OCI-LY3 (cell line): ENCODE measurements at regions not wholly inside any gene's neighbourhood (a gene's known extent, or its start where the extent isn't known, plus 50 kb on each side); places are given as distances from the start of the nearest gene placed in this dataset.

Source experiments
- H2AFZ ChIP-seq: fragments of 200-600, 300-600 bp; shearing (Covaris generic); 2 replicates; pipeline ENCODE4 v1.6.0; 2014; ENCODE audit warnings: antibody characterized with exemption, low read depth, low read length
- H3K27ac ChIP-seq: fragments of 200-600, 300-600 bp; sonication (generic); 2 replicates; pipeline ENCODE4 v1.5.1; 2014; ENCODE audit warnings: mild to moderate bottlenecking, low read length, moderate library complexity, mixed read lengths
- H3K27me3 ChIP-seq: fragments of 200-600, 300-600 bp; sonication (generic); 2 replicates; pipeline ENCODE4 v1.6.1; 2014; ENCODE audit warnings: low read depth, low read length, mixed read lengths
- H3K36me3 ChIP-seq: fragments of 200-600, 300-600 bp; sonication (generic); replicated peaks from 2 replicates; pipeline ENCODE3; 2014; ENCODE audit warnings: low read depth, low read length, mixed read lengths
- H3K4me1 ChIP-seq: fragments of 300-600, 200-600 bp; sonication (generic); 2 replicates; pipeline ENCODE4 v1.6.1; 2014; ENCODE audit warnings: low read length, mixed read lengths
- H3K4me2 ChIP-seq: fragments of 200-600, 300-600 bp; sonication (generic); 2 replicates; pipeline ENCODE4 v1.6.1; 2014; ENCODE audit warnings: low read length, mixed read lengths
- H3K4me3 ChIP-seq: fragments of 300-600, 200-600 bp; sonication (generic); 2 replicates; pipeline ENCODE4 v1.5.1; 2014; ENCODE audit warnings: antibody characterized with exemption, mild to moderate bottlenecking, low read length, moderate library complexity
- H3K79me2 ChIP-seq: fragments of 300-600, 200-600 bp; shearing (Covaris generic); 2 replicates; pipeline ENCODE4 v1.6.1; 2014; ENCODE audit warnings: mild to moderate bottlenecking, low read length, mixed read lengths
- H3K9ac ChIP-seq: fragments of 300-600, 200-600 bp; shearing (Covaris generic); 2 replicates; pipeline ENCODE4 v1.6.0; 2014; ENCODE audit warnings: mild to moderate bottlenecking, low read length, moderate library complexity
- H3K9me3 ChIP-seq: fragments of 200-600, 300-600 bp; shearing (Covaris generic); 2 replicates; pipeline ENCODE4 v1.6.1; 2014; ENCODE audit warnings: low read length, mixed read lengths; ENCODE audit not compliant: insufficient read depth
- H4K20me1 ChIP-seq: fragments of 200-600, 300-600 bp; sonication (generic); 2 replicates; pipeline ENCODE4 v1.6.1; 2016; ENCODE audit warnings: low read length, mixed read lengths; ENCODE audit not compliant: insufficient read depth
- CTCF ChIP-seq: fragments of 200-600, 300-600 bp; sonication (generic); IDR thresholded peaks from 2 replicates; pipeline ENCODE4 v1.5.1; 2014; ENCODE audit warnings: antibody characterized with exemption, low read length, low read depth
- EZH2phosphoT487 ChIP-seq: fragments of 200-600 bp; shearing (Covaris generic); IDR thresholded peaks from 2 replicates; pipeline ENCODE4 v1.6.1; 2018; ENCODE audit warnings: antibody characterized with exemption, mixed run types, low read depth

DNA sequence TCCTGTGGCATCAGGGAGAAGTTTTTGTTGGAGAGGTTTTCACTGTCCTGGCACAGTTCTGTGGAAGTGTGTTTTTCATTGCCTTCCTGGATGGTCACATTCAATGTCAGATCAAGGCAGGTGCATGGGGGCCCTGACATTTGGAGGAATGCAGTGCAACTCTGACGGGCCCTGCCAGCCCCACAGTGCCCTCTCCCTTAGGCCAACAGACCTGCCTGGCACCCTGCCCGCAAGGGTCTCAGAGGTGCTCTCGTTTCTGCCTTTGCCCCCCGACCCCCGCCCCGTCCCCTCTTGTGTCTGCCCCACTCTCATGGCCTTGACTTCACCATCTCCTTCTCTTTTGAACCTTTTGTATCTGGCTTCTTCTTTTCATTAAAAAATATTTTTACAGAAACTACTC, 257.2 kb upstream of the HDAC4 start:
- Histone ChIP-seq H3K9me3 (no peaks in the 10 kb centered on the region), H4K20me1 (no peaks in the 10 kb centered on the region), H3K4me1 (no peaks in the 10 kb centered on the region), H3K9ac (no peak overlapping the region), H3K27me3 (no peaks in the 10 kb centered on the region), H3K79me2 (no peaks in the 10 kb centered on the region), H2AFZ (no peak overlapping the region), H3K36me3 (no peaks in the 10 kb centered on the region), H3K4me2 (no peak overlapping the region), H3K27ac (no peak overlapping the region), H3K4me3 (no peak overlapping the region)
- TF ChIP-seq EZH2phosphoT487 (no peak), CTCF (no peak)

DNA sequence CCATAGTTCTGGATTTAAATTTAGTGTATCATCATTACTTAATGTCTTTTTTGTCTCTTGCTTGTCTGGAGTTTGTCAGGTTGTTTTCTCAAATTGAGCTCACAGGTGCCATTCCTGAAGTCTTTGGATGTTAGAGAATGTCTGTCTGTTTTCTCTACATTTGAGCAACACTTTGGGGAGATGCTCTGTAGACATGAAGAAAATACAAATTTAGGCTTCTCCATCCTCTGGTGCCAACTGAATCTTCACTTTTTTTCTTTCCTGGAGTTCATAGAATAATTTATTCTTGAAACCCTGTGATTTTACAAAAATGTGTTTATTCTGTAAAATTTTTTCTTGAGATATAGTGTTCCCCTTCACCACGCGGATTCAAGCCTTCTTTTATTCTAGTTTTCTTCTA, 256.4 kb upstream of the HDAC4 start:
- Histone ChIP-seq H3K4me1 (no peaks in the 10 kb centered on the region), H3K36me3 (no peaks in the 10 kb centered on the region), H3K27ac (no peak overlapping the region), H3K27me3 (no peaks in the 10 kb centered on the region), H3K79me2 (no peaks in the 10 kb centered on the region), H3K4me2 (no peak overlapping the region), H3K4me3 (no peak overlapping the region), H4K20me1 (no peaks in the 10 kb centered on the region), H2AFZ (no peak overlapping the region), H3K9me3 (no peaks in the 10 kb centered on the region), H3K9ac (no peak overlapping the region)
- TF ChIP-seq CTCF (no peak), EZH2phosphoT487 (no peak)

DNA sequence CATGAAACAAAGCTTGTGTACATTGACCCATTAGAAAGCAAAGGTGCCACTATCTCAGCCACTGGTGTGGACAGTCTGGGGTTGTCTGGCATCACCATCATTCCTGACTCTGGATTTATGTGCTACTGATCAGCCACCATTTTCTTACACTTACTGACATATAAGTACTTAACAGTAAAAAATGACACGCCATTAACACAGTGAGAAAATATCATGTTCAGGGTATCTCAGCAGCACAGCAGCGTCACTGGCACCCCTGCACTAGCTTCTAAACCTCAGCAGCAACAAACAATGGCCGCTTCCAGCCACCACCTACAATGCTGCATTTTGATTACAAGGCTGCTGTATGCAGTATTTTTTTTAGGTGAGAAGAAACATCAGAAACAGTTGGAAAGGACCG, 253.4 kb upstream of the HDAC4 start:
- Histone ChIP-seq H3K36me3 (no peaks in the 10 kb centered on the region), H3K4me1 (no peaks in the 10 kb centered on the region), H3K27ac (no peak overlapping the region), H3K79me2 (no peaks in the 10 kb centered on the region), H3K4me2 (no peak overlapping the region), H2AFZ (no peak overlapping the region), H3K9me3 (no peaks in the 10 kb centered on the region), H3K27me3 (0 out of 2 replicates have a peak, but pooled peaks cover 3% of the 10 kb centered on the region), H3K4me3 (no peak overlapping the region), H4K20me1 (no peaks in the 10 kb centered on the region), H3K9ac (no peak overlapping the region)
- TF ChIP-seq CTCF (no peak), EZH2phosphoT487 (no peak)

DNA sequence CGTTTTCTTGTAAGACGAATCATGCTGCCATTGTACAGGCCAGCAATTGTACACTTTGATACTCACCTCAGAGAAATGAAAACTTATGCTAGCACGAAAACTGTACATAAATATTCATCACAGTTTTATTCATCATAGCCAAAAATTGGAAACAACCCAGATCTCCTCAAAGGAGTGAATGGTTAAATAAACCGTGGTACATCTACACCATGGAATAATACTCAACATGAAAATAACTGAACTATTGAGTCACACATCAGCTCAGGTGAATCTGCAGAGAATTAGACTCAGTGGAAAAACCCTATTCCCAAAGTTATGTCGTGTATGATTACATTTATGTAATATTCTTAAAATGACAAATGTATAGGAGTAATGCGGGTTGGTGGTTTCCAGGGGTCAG, 251.0 kb upstream of the HDAC4 start:
- H3K27ac ChIP-seq = no peak overlapping the region
- no peaks in the 10 kb centered on the region for H4K20me1 ChIP-seq
- no peak overlapping the region for H3K9ac ChIP-seq
- no peaks in the 10 kb centered on the region for H3K79me2 ChIP-seq
- no peak for TF ChIP-seq EZH2phosphoT487
- TF ChIP-seq CTCF = no peak
- H3K36me3 ChIP-seq = no peaks in the 10 kb centered on the region
- 0 out of 2 replicates have a peak, but pooled peaks cover 3% of the 10 kb centered on the region for H3K27me3 ChIP-seq
- no peak overlapping the region for H3K4me2 ChIP-seq
- no peak overlapping the region for H2AFZ ChIP-seq
- H3K4me3 ChIP-seq = no peak overlapping the region
- no peaks in the 10 kb centered on the region for H3K9me3 ChIP-seq
- H3K4me1 ChIP-seq = no peaks in the 10 kb centered on the region
